ENCODE measurements at regions not wholly inside any gene's neighbourhood (a gene's known extent, or its start where the extent isn't known, plus 50 kb on each side); places are given as distances from the start of the nearest gene placed in this dataset.

- peak; percentile 49 for DNase-seq (ENCODE audit: low read depth)
Measured at GRCh38 chr14:99322731-99323599, 51.0 kb upstream of the BCL11B start.

GRCh38 chr14:99321955-99322730 lies 50.1 kb upstream of the BCL11B start:
- DNase-seq (ENCODE audit: low read depth), result no peak

Data from Daoy (cell line).